PC-3 (cell line): ENCODE measurements at regions not wholly inside any gene's neighbourhood (a gene's known extent, or its start where the extent isn't known, plus 50 kb on each side); places are given as distances from the start of the nearest gene placed in this dataset.

Source experiments
- ATAC-seq: fragments of 200-7000 bp; cut with Tn5 transposase; 2 replicates; pipeline ENCODE4 v1.9.1; 2020; ENCODE audit warnings: mild to moderate bottlenecking, moderate library complexity
- BruUV-seq: library from RNA; stranded (reverse); fragments of 400-500 nt; replicated peaks from 2 replicates; lab custom pipeline; 2021; lab: Mats Ljungman, UMichigan
- CTCF ChIA-PET: fragments of 300-600 bp; sonication (Branson Sonifier 250); formaldehyde crosslinking; loops from one replicate; lab custom pipeline; 2022; ENCODE audit warnings: antibody characterized with exemption; lab: Charles Lee
- POLR2A ChIA-PET: fragments of 300-600 bp; sonication (Branson Sonifier 250); formaldehyde crosslinking; loops from one replicate; lab custom pipeline; 2022; ENCODE audit warnings: antibody characterized with exemption; ENCODE audit not compliant: unreplicated experiment; lab: Charles Lee
- DNase-seq: peaks from one replicate; pipeline ENCODE4 v3.0.0-alpha.2; 2015
- H2AFZ ChIP-seq: fragments of 300-600 bp; sonication (generic); 2 replicates; pipeline ENCODE4 v1.6.0; 2016; ENCODE audit warnings: antibody characterized with exemption, low read length
- H3F3A ChIP-seq: fragments of 300-600 bp; sonication (generic); one replicate; pipeline ENCODE4 v1.6.0; 2017; ENCODE audit warnings: antibody characterized with exemption, low read length, control low read depth, mild to moderate bottlenecking; ENCODE audit not compliant: unreplicated experiment
- H3K27ac ChIP-seq: fragments of 300-600 bp; sonication (generic); 2 replicates; pipeline ENCODE4 v1.5.1; 2016; ENCODE audit warnings: mild to moderate bottlenecking, low read length
- H3K27me3 ChIP-seq: fragments of 300-600 bp; sonication (generic); 2 replicates; pipeline ENCODE4 v1.6.1; 2016; ENCODE audit warnings: low read length, mixed read lengths
- H3K36me3 ChIP-seq: fragments of 300-600 bp; sonication (generic); 2 replicates; pipeline ENCODE4 v1.6.1; 2016; ENCODE audit warnings: low read depth, mixed run types, low read length, mixed read lengths
- H3K4me1 ChIP-seq: fragments of 300-600 bp; sonication (generic); 2 replicates; pipeline ENCODE4 v1.5.1; 2016; ENCODE audit warnings: low read length; ENCODE audit not compliant: insufficient read depth
- H3K4me2 ChIP-seq: fragments of 300-600 bp; sonication (generic); 2 replicates; pipeline ENCODE4 v1.6.0; 2016; ENCODE audit warnings: low read length
- H3K4me3 ChIP-seq: fragments of 300-600 bp; sonication (generic); 2 replicates; pipeline ENCODE4 v1.5.1; 2016; ENCODE audit warnings: mild to moderate bottlenecking, low read length, mixed read lengths
- H3K79me2 ChIP-seq: fragments of 300-600 bp; sonication (generic); 2 replicates; pipeline ENCODE4 v1.6.1; 2017; ENCODE audit warnings: low read length, mixed read lengths
- H3K9ac ChIP-seq: fragments of 300-600 bp; sonication (generic); 2 replicates; pipeline ENCODE4 v1.6.0; 2016; ENCODE audit warnings: mild to moderate bottlenecking, low read length
- H3K9me2 ChIP-seq: fragments of 300-600 bp; sonication (generic); replicated peaks from 2 replicates; pipeline ENCODE4 v1.6.1; 2016; ENCODE audit warnings: mixed run types, low read length, mixed read lengths
- H3K9me3 ChIP-seq: fragments of 300-600 bp; sonication (generic); 2 replicates; pipeline ENCODE4 v1.6.1; 2016; ENCODE audit warnings: low read length, mixed read lengths
- H4K20me1 ChIP-seq: fragments of 300-600 bp; sonication (generic); 2 replicates; pipeline ENCODE4 v1.6.1; 2016; ENCODE audit warnings: low read length, mixed read lengths
- CTCF ChIP-seq: fragments of 300-600 bp; sonication (generic); conservative IDR thresholded peaks from 2 replicates; pipeline ENCODE4 v1.5.1; 2017; ENCODE audit warnings: antibody characterized with exemption, low read depth, mild to moderate bottlenecking, low read length
- EZH2 ChIP-seq: fragments of 300-600 bp; sonication (generic); IDR thresholded peaks from one replicate; pipeline ENCODE4 v1.6.1; 2017; ENCODE audit warnings: antibody characterized with exemption, mild to moderate bottlenecking, low read length; ENCODE audit not compliant: unreplicated experiment
- EZH2phosphoT487 ChIP-seq: fragments of 300-600 bp; sonication (generic); IDR thresholded peaks from 2 replicates; pipeline ENCODE4 v1.6.1; 2018; ENCODE audit warnings: mild to moderate bottlenecking, antibody characterized with exemption, low read length, borderline replicate concordance
- intact Hi-C: fragments of 100-400 bp; cut with micrococcal nuclease; formaldehyde crosslinking; loops from 2 replicates; pipeline ENCODE4 v1.9.0; 2023

DNA sequence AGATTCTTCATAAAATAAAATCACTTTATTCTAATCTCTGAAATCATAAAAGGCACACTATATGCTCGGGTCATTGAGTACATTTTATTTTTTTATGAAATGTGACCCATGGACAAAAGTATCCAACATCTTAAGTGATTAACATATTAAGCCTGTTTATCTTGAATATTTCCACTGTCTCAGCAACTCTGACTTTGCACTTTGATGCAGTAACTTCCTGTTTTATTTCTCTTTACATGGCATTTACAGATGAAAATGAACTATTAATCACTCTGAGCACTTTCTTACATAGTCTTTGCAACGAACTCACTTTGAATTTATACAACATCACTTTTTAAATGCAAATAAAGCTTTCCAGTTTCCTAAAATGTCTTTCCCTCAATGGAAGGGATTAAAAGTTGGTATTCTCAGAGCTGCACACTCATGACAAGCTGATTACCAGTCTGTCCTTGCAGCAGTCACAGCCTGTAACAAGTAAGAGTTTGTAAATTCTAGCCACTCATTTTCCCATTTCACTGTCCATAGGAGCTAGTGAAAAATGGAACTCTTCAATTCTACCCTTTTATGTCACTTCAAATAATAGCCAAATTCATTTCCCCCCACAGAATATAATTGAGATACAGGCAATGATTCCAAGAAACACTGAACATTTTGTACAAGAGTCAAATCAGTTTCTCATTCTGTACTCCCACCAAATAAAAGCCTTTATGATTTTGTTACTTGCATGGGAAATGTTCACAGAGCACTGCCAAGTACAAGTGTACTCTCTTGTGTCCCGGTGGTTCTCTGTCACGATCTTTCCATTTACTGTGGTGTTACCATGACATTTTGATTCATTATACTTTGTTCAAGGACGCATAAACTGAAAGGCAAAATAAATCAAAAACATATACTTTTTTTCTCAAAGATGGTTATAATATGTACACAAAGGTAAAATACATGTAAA is 1968.9 kb downstream of the PCDH9 start:
- BruUV-seq = no TSS peak
- Histone ChIP-seq H3F3A (no peaks in the 10 kb centered on the region), H3K4me1 (no peaks in the 10 kb centered on the region), H3K36me3 (no peaks in the 10 kb centered on the region), H2AFZ (no peak overlapping the region), H3K9ac (no peak overlapping the region), H3K9me3 (no peaks in the 10 kb centered on the region), H3K4me3 (no peak overlapping the region), H3K27ac (no peak overlapping the region), H3K4me2 (no peak overlapping the region), H3K9me2 (no peaks in the 10 kb centered on the region), H3K79me2 (no peaks in the 10 kb centered on the region), H4K20me1 (no peaks in the 10 kb centered on the region), H3K27me3 (no peaks in the 10 kb centered on the region)
- ATAC-seq (no peak), DNase-seq (no peak)
- TF ChIP-seq EZH2 = no peak
- TF ChIP-seq EZH2phosphoT487 = no peak
- no peak for TF ChIP-seq CTCF
- ChIA-PET CTCF (no interaction called here), POLR2A (no interaction called here)
- intact Hi-C loops = no loop called here

GRCh38 chr13:65240773-65241172 is 1989.4 kb downstream of the PCDH9 start:
- Histone ChIP-seq H3K36me3 (no peaks in the 10 kb centered on the region), H3F3A (no peaks in the 10 kb centered on the region), H3K9me2 (no peaks in the 10 kb centered on the region), H3K4me2 (no peak overlapping the region), H4K20me1 (no peaks in the 10 kb centered on the region), H3K9me3 (no peaks in the 10 kb centered on the region), H3K4me1 (no peaks in the 10 kb centered on the region), H3K4me3 (no peak overlapping the region), H3K9ac (no peak overlapping the region), H3K27me3 (no peaks in the 10 kb centered on the region), H3K27ac (no peak overlapping the region), H3K79me2 (no peaks in the 10 kb centered on the region), H2AFZ (no peak overlapping the region)
- no peak for DNase-seq
- CTCF ChIA-PET = no interaction called here
- no peak for ATAC-seq
- intact Hi-C loops = no loop called here
- no TSS peak for BruUV-seq
- TF ChIP-seq CTCF (no peak), EZH2phosphoT487 (no peak), EZH2 (no peak)
- POLR2A ChIA-PET = no interaction called here

DNA sequence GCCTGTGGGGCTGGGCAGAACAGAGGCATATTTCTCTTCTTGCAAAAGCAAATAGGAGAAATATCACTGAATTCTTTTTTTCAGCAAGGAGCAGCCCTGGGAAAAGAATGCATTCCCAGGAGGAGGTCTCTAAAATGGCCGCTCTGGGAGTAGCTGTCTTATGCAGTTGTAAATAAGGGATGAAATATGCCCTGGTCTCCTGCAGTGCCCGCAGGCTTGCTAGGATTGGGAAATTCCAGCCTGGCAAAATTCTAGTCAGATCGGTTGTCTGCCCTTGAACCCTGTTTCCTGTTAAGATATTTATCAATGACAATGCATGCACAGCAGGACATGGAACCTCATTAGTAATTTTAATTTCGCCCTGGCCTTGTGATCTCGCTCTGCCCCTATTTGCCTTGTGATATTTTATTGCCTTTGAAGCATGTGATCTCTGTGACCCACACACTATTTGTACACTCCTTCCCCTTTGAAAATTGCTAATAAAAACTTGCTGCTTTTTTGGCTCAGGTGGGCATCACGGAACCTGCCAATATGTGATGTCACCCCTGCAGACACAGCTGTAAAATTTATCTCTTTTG is 1993.2 kb downstream of the PCDH9 start:
- no peak overlapping the region for H2AFZ ChIP-seq
- H3K79me2 ChIP-seq = no peaks in the 10 kb centered on the region
- TF ChIP-seq CTCF = no peak
- no peak for TF ChIP-seq EZH2
- no peak for TF ChIP-seq EZH2phosphoT487
- no peaks in the 10 kb centered on the region for H3K4me1 ChIP-seq
- BruUV-seq = no TSS peak
- no peak for DNase-seq
- intact Hi-C loops = no loop called here
- H3K9ac ChIP-seq = no peak overlapping the region
- H3K9me2 ChIP-seq = no peaks in the 10 kb centered on the region
- H4K20me1 ChIP-seq = no peaks in the 10 kb centered on the region
- no peak overlapping the region for H3K4me2 ChIP-seq
- H3K27me3 ChIP-seq = no peaks in the 10 kb centered on the region
- no peak overlapping the region for H3K4me3 ChIP-seq
- no peak overlapping the region for H3K27ac ChIP-seq
- no peaks in the 10 kb centered on the region for H3K36me3 ChIP-seq
- CTCF ChIA-PET = no interaction called here
- ATAC-seq = no peak
- POLR2A ChIA-PET = no interaction called here
- H3K9me3 ChIP-seq = no peaks in the 10 kb centered on the region
- no peaks in the 10 kb centered on the region for H3F3A ChIP-seq
